ENCODE measurements at regions not wholly inside any gene's neighbourhood (a gene's known extent, or its start where the extent isn't known, plus 50 kb on each side); places are given as distances from the start of the nearest gene placed in this dataset.

GRCh38 chr16:49061137-49061714 is 220.4 kb downstream of the CBLN1 start:
- no peak for TF ChIP-seq POLR2A (IDR thresholded peaks at IDR 0.05)
- no peak for TF ChIP-seq CTCF (IDR thresholded peaks at IDR 0.05)
